ENCODE measurements at regions not wholly inside any gene's neighbourhood (a gene's known extent, or its start where the extent isn't known, plus 50 kb on each side); places are given as distances from the start of the nearest gene placed in this dataset.

- no peak overlapping the region for H3K4me3 Mint-ChIP-seq
- H2BK20ac ChIP-seq (ENCODE audit: low read depth, low read length, poor library complexity, severe bottlenecking): no peak overlapping the region
- TF ChIP-seq, protein P1, sequence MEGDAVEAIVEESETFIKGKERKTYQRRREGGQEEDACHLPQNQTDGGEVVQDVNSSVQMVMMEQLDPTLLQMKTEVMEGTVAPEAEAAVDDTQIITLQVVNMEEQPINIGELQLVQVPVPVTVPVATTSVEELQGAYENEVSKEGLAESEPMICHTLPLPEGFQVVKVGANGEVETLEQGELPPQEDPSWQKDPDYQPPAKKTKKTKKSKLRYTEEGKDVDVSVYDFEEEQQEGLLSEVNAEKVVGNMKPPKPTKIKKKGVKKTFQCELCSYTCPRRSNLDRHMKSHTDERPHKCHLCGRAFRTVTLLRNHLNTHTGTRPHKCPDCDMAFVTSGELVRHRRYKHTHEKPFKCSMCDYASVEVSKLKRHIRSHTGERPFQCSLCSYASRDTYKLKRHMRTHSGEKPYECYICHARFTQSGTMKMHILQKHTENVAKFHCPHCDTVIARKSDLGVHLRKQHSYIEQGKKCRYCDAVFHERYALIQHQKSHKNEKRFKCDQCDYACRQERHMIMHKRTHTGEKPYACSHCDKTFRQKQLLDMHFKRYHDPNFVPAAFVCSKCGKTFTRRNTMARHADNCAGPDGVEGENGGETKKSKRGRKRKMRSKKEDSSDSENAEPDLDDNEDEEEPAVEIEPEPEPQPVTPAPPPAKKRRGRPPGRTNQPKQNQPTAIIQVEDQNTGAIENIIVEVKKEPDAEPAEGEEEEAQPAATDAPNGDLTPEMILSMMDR (conservative IDR thresholded peaks at IDR 0.05): no peak
- H3K56ac ChIP-seq (ENCODE audit: insufficient read length, low read depth, low read length): no peak overlapping the region
- H3K14ac ChIP-seq (ENCODE audit: insufficient read depth, low read length): no peak overlapping the region
- no CpG with 5 or more reads among the region's 2 CpGs for WGBS (ENCODE audit: extremely low coverage, insufficient read length, low lambda C conversion rate)
- no peaks in the 10 kb centered on the region for H3K23me2 ChIP-seq (ENCODE audit: insufficient read length, low read depth, low read length, poor library complexity, severe bottlenecking)
- H2BK5ac ChIP-seq (ENCODE audit: insufficient read length, low read length): no peak overlapping the region
- no peaks in the 10 kb centered on the region for H3K4me1 Mint-ChIP-seq
- H3K18ac ChIP-seq (ENCODE audit: insufficient read length, low read depth, low read length): no peak overlapping the region
- H2BK15ac ChIP-seq (ENCODE audit: low read depth, low read length): no peak overlapping the region
- no peak overlapping the region for H4K91ac ChIP-seq (ENCODE audit: insufficient read length, low read depth, low read length)
- no peaks in the 10 kb centered on the region for H3K79me2 ChIP-seq (ENCODE audit: insufficient read depth, low read length)
- H4K20me1 ChIP-seq (ENCODE audit: control insufficient read depth, insufficient read depth, insufficient read length): no peaks in the 10 kb centered on the region
- no peak overlapping the region for H2AK5ac ChIP-seq (ENCODE audit: insufficient read length, low read length)
- no peak overlapping the region for H3K4me2 ChIP-seq (ENCODE audit: insufficient read depth, insufficient read length, low read length)
- no peaks in the 10 kb centered on the region for H3K9me3 Mint-ChIP-seq
- H3K9ac ChIP-seq (ENCODE audit: extremely low read depth, insufficient read length, low read length): no peak overlapping the region
- H2BK120ac ChIP-seq (ENCODE audit: low read depth, low read length, poor library complexity, severe bottlenecking): no peak overlapping the region
- H3K27ac Mint-ChIP-seq: no peak overlapping the region
- H2BK12ac ChIP-seq (ENCODE audit: insufficient read length, low read depth, low read length): no peak overlapping the region
- H4K8ac ChIP-seq (replicated peaks; ENCODE audit: insufficient read length, low read depth, low read length): no peak overlapping the region
- H3K23ac ChIP-seq (ENCODE audit: insufficient read length, low read depth, low read length): no peak overlapping the region
- no peak overlapping the region for H4K5ac ChIP-seq (ENCODE audit: insufficient read length, low read depth, low read length)
- H3K36me3 Mint-ChIP-seq (ENCODE audit: insufficient read depth in 1 of 3, low read depth in 3 of 3): no peaks in the 10 kb centered on the region
- H3K9me3 ChIP-seq (ENCODE audit: control insufficient read depth, low read depth, low read length): no peaks in the 10 kb centered on the region
- H3K27me3 Mint-ChIP-seq (ENCODE audit: low read depth): no peaks in the 10 kb centered on the region
- H3K4ac ChIP-seq (ENCODE audit: low read depth, low read length): no peak overlapping the region
- H3K27ac ChIP-seq (ENCODE audit: insufficient read length, low read depth, low read length): no peak overlapping the region
- no peak overlapping the region for H3T11ph ChIP-seq (ENCODE audit: low read length)
- H2AFZ ChIP-seq (ENCODE audit: low read length): no peak overlapping the region
- H3K79me1 ChIP-seq (ENCODE audit: insufficient read depth, low read depth, low read length, poor library complexity, severe bottlenecking): no peaks in the 10 kb centered on the region
- H3K4me1 ChIP-seq (ENCODE audit: insufficient read depth, low read length): no peaks in the 10 kb centered on the region
- no peak for DNase-seq
- no peaks in the 10 kb centered on the region for H3K27me3 ChIP-seq (ENCODE audit: insufficient read depth, low read length)
Measured at GRCh38 chr4:23278845-23279244, 586.1 kb downstream of the GBA3 start.
